GM18502 (cell line): ENCODE measurements at regions not wholly inside any gene's neighbourhood (a gene's known extent, or its start where the extent isn't known, plus 50 kb on each side); places are given as distances from the start of the nearest gene placed in this dataset.
"Not testable (repeated sequence)": the region's sequence is repeated elsewhere in the genome, so short reads cannot be mapped to it uniquely, and the experiment has no call there.

Source experiments
- ATAC-seq: cut with Tn5 transposase; IDR thresholded peaks from one replicate; pipeline ENCODE4 v1.9.1; 2021; ENCODE audit warnings: mild to moderate bottlenecking; ENCODE audit not compliant: unreplicated experiment, poor library complexity

GRCh38 chr13:44786756-44787155, 202.5 kb downstream of the NUFIP1 start:
- ATAC-seq: no peak

- no peak for ATAC-seq
These were observed 203.9 kb downstream of the NUFIP1 start for GRCh38 chr13:44785401-44785800.

- ATAC-seq: no peak
These were observed 204.6 kb downstream of the NUFIP1 start for GRCh38 chr13:44784708-44785080.

GRCh38 chr13:44783994-44784707, 205.1 kb downstream of the NUFIP1 start:
- no peak for ATAC-seq

GRCh38 chr13:44780591-44781280, 204.6 kb upstream of the TSC22D1 start:
- no peak for ATAC-seq

- ATAC-seq: no peak
These were observed 202.8 kb upstream of the TSC22D1 start for GRCh38 chr13:44778761-44779484.

GRCh38 chr13:44775290-44775689, 199.2 kb upstream of the TSC22D1 start:
- not testable (repeated sequence) for ATAC-seq

- ATAC-seq: no peak
These were observed 194.8 kb upstream of the TSC22D1 start for GRCh38 chr13:44770951-44771350.

- no peak for ATAC-seq
These were observed 193.6 kb upstream of the TSC22D1 start for GRCh38 chr13:44769686-44770085.

- ATAC-seq: no peak
These were observed 192.8 kb upstream of the TSC22D1 start for GRCh38 chr13:44768775-44769581.

GRCh38 chr13:44768239-44768638, 192.1 kb upstream of the TSC22D1 start:
- peak; percentile 78 for ATAC-seq

- ATAC-seq: no peak
These were observed 188.9 kb upstream of the TSC22D1 start for GRCh38 chr13:44765001-44765471.

- ATAC-seq: no peak
These were observed 188.2 kb upstream of the TSC22D1 start for GRCh38 chr13:44764302-44764692.

GRCh38 chr13:44763615-44764301, 187.6 kb upstream of the TSC22D1 start:
- ATAC-seq: no peak

GRCh38 chr13:44762911-44763310, 186.8 kb upstream of the TSC22D1 start:
- no peak for ATAC-seq

- no peak for ATAC-seq
These were observed 184.3 kb upstream of the TSC22D1 start for GRCh38 chr13:44760434-44760833.

GRCh38 chr13:44759384-44760360, 183.5 kb upstream of the TSC22D1 start:
- no peak for ATAC-seq

GRCh38 chr13:44758630-44759383, 182.7 kb upstream of the TSC22D1 start:
- ATAC-seq: no peak
